ENCODE measurements at regions not wholly inside any gene's neighbourhood (a gene's known extent, or its start where the extent isn't known, plus 50 kb on each side); places are given as distances from the start of the nearest gene placed in this dataset.
"Not testable (repeated sequence)": the region's sequence is repeated elsewhere in the genome, so short reads cannot be mapped to it uniquely, and the experiment has no call there.

DNA sequence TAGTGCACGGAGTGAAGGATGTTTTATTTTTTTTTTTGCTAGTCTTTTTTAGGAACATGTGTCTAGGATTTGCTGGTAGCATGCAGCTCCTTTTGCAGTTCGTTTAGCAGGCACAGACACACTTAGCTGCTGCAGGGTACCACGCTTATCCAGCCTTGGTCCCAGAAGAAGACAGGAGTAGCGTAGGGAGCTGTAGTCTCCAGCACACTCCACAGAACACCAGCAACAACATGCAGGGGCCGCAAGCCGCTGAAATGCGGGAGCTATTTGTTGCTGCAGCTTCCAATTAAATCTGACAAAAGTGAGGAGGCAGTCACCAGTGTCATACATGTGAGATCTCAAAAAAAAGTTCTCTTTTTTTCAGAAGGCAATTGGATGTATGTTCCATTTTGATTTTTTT lies 486.2 kb upstream of the KLF6 start:
- H3K36me3 ChIP-seq, result no peaks in the 10 kb centered on the region
- H3K9me3 ChIP-seq, result no peaks in the 10 kb centered on the region
- H3K27me3 ChIP-seq, result no peaks in the 10 kb centered on the region
- H3K4me3 ChIP-seq, result no peak overlapping the region
- TF ChIP-seq CTCF (IDR thresholded peaks at IDR 0.05) (no peak), POLR2A (IDR thresholded peaks at IDR 0.05) (no peak), POLR2AphosphoS5 (IDR thresholded peaks at IDR 0.05) (no peak), EP300 (IDR thresholded peaks at IDR 0.05) (no peak)
- WGBS, result 85% methylated on average over 7 of the region's 7 CpGs
- H3K4me1 ChIP-seq, result peaks cover 26% of the 10 kb centered on the region
- no peak overlapping the region for H3K27ac ChIP-seq
- no peak for DNase-seq (ENCODE audit: low spot score in 2 of 2)

GRCh38 chr10:4270116-4270515 lies 485.1 kb upstream of the KLF6 start:
- no peak for TF ChIP-seq CTCF (IDR thresholded peaks at IDR 0.05)
- TF ChIP-seq POLR2AphosphoS5 (IDR thresholded peaks at IDR 0.05), result no peak
- no peak for TF ChIP-seq EP300 (IDR thresholded peaks at IDR 0.05)
- Histone ChIP-seq H3K27ac (no peak overlapping the region), H3K9me3 (no peaks in the 10 kb centered on the region), H3K27me3 (no peaks in the 10 kb centered on the region), H3K4me3 (no peak overlapping the region), H3K36me3 (no peaks in the 10 kb centered on the region), H3K4me1 (peaks cover 27% of the 10 kb centered on the region)
- no peak for DNase-seq (ENCODE audit: low spot score in 2 of 2)
- 18% methylated on average over 4 of the region's 4 CpGs for WGBS

DNA sequence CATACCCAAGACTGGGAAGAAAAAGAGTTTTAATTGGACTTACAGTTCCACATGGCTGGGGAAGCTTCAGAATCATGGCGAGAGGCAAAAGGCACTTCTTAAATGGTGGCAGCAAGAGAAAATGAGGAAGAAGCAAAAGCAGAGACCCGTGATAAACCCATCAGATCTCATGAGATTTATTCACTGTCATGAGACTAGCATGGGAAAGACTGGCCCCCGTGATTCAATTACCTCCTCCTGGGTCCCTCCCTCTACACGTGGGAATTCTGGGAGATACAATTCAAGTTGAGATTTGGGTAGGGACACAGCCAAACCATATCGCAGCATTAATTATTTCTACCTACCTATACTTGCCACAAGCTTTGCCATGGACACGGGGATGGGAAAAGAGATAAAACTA lies 483.5 kb upstream of the KLF6 start:
- H3K27ac ChIP-seq; H3K27me3 ChIP-seq; H3K9me3 ChIP-seq; H3K4me3 ChIP-seq; H3K36me3 ChIP-seq; DNase-seq (ENCODE audit: low spot score in 2 of 2): not testable (repeated sequence)
- 94% methylated on average over 6 of the region's 6 CpGs for WGBS
- peaks cover 31% of the 10 kb centered on the region for H3K4me1 ChIP-seq

DNA sequence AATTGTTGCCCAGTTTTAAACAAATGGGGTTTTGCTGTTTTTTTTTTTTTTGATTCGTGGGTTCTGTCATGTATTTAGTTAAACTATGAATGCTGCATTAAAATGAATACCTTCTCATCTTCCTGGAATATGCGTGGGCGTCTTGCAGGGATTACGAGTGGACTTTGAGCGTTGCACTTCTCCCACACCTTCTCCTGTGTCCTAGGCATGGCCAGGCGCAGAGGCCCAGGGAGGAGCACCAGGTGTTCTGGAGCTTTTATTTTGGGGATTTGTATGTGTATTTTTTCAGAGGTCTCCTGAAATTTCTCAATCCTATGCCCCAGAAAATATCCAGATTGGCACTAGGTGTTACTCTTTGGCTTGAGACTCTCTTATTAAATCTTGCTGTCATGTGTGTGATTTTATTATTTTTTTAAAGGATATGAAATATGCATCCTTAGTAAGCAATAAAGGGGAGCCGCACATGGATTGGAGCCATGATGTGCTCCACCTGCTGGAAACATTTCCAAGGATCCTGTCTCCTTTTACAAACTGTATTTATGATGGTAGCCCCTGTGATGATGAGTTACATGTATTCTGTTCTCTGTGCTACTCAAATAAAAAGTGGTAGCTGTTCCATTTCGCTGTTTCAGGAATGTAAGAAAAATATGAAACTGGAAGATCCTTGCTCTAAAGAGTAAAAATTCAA lies 482.2 kb upstream of the KLF6 start:
- no peak overlapping the region for H3K27ac ChIP-seq
- 62% methylated on average over 8 of the region's 8 CpGs for WGBS

DNA sequence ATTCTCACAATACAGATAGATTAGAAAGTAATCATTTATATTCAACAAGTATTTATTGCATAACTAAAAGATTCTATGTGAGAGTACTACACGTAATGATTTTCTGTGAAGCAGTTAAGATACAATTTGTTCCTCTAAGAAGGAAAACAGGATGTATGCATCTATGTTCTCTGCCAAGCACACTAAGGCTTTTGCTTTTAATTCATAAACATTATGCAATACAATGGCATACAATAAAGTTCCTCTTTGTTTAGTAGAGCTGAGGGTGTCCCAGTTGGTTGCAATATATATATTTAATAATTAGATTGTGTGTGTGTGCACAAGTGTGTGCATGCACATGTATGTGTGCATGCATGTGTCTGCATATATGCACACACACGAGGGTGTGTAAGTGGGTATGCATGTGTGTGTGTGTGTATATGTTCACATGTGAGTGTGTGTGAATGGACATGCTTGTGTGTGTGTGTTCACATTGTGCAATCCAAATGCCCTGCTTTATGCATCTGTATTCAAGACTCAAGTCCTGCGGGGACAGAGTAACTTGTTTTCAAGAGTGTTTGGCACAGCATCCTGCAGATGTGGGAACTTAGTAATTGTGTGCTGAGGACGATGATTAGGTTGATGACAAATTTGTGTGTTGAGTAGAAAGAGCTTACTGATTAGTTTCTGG lies 481.5 kb upstream of the KLF6 start:
- WGBS, result 39% methylated on average over 4 of the region's 4 CpGs
- no peak for TF ChIP-seq POLR2A (IDR thresholded peaks at IDR 0.05)
- TF ChIP-seq EP300 (IDR thresholded peaks at IDR 0.05), result no peak
- no peak for TF ChIP-seq POLR2AphosphoS5 (IDR thresholded peaks at IDR 0.05)
- no peak for TF ChIP-seq CTCF (IDR thresholded peaks at IDR 0.05)
- H3K4me1 ChIP-seq, result peaks cover 33% of the 10 kb centered on the region
- no peak overlapping the region for H3K27ac ChIP-seq
- H3K27me3 ChIP-seq, result no peaks in the 10 kb centered on the region
- H3K9me3 ChIP-seq, result no peaks in the 10 kb centered on the region
- no peak overlapping the region for H3K4me3 ChIP-seq
- DNase-seq (ENCODE audit: low spot score in 2 of 2), result no peak
- H3K36me3 ChIP-seq, result no peaks in the 10 kb centered on the region

More for the DNA sequence above, 482.2 kb upstream of the KLF6 start:
- Histone ChIP-seq H3K4me3 (no peak overlapping the region), H3K27me3 (no peaks in the 10 kb centered on the region), H3K4me1 (peaks cover 33% of the 10 kb centered on the region), H3K36me3 (no peaks in the 10 kb centered on the region), H3K9me3 (no peaks in the 10 kb centered on the region)
- DNase-seq (ENCODE audit: low spot score in 2 of 2), result no peak
- TF ChIP-seq POLR2AphosphoS5 (IDR thresholded peaks at IDR 0.05) (no peak), CTCF (IDR thresholded peaks at IDR 0.05) (no peak), POLR2A (IDR thresholded peaks at IDR 0.05) (no peak), EP300 (IDR thresholded peaks at IDR 0.05) (no peak)
